ENCODE measurements at regions not wholly inside any gene's neighbourhood (a gene's known extent, or its start where the extent isn't known, plus 50 kb on each side); places are given as distances from the start of the nearest gene placed in this dataset.
"Not testable (repeated sequence)": the region's sequence is repeated elsewhere in the genome, so short reads cannot be mapped to it uniquely, and the experiment has no call there.

DNA sequence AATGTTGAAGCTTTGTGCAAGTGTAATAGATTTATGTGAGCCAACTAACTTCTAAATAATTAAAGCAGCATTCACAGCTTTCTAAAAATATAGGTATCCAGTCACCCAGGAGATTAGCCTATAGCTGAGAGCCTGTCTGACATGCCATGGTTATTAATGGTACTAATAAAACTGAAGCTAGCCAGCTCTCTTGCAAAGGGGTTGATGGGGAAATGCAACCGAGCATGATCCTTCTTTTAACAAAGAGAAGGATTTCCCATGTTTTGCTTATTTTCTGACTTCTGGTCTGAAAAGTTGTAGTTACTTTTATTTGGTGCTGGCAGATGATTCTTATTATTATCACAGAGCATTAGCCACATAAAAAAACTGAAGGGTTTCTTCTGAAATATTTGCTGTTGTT is 488.7 kb upstream of the CYLC2 start:
- DNase-seq (ENCODE audit: low spot score): no peak

DNA sequence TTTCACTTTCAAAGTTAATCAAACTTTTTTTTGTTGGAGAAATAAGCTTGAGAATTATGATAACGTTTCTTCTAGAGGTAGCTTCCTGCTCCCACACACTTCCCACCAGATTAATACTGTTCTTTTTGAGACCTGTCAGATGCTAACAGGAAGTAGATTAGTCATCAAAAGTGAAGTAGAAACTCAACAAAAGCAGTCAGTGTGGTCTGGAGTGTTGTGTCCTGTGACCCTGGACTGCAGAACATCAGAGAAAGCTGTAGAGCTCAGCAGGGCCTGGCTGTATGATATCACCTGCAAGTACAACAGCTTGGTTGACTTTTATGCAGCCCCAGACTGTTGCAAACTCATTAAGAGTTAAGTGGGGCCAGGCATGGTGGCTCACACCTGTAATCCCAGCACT is 495.7 kb upstream of the CYLC2 start:
- DNase-seq (ENCODE audit: low spot score): no peak

- DNase-seq (ENCODE audit: low spot score): no peak
Observed at GRCh38 chr9:102497709-102498108, 497.4 kb upstream of the CYLC2 start.

- not testable (repeated sequence) for DNase-seq (ENCODE audit: low spot score)
Observed at GRCh38 chr9:102486976-102487375, 508.2 kb upstream of the CYLC2 start.

DNA sequence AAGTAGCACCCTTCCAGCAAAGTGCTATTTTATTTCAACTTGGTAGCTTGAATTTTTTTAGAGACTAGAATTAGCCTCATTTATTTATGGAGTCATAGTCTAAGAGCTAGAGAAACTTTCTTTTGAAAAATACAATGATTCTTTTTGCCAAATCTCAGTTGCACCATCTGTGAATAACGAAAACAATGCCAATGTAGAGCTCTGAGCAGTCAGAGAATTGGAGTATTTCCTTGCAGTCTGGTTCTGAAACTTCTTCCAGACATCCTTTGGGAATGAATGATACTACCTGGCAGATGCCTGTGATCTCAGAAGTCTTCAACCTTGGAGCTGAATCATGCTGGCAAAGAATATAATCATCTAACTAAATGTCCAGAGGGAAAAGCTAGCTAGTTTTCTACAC is 511.5 kb upstream of the CYLC2 start:
- DNase-seq (ENCODE audit: low spot score): no peak

- no peak for DNase-seq (ENCODE audit: low spot score)
Observed at GRCh38 chr9:102482776-102483175, 512.4 kb upstream of the CYLC2 start.

DNA sequence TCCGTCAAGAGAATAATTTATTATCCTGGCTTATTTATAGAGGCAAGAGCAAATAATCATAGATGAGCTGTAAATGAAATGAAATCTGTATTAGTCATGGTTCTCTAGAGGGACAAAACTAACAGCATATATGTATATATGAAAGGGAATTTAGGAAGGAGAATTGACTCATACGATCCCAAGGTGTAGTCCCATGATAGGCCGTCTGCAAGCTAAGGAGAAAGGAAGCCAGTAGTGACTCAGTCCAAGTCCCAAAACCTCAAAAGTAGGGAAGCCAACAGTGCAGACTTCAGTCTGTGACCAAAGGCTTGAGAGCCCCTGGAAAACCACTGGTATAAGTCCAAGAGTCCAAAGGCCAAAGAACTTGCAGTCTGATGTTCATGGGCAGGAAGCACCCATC is 515.9 kb upstream of the CYLC2 start:
- DNase-seq (ENCODE audit: low spot score): no peak

- no peak for DNase-seq (ENCODE audit: low spot score)
Observed at GRCh38 chr9:102474357-102474756, 520.8 kb upstream of the CYLC2 start.

GRCh38 chr9:102469430-102469829 is 525.7 kb upstream of the CYLC2 start:
- not testable (repeated sequence) for DNase-seq (ENCODE audit: low spot score)

- no peak for DNase-seq (ENCODE audit: low spot score)
Observed at GRCh38 chr9:102461156-102461819, 533.8 kb upstream of the CYLC2 start.

DNA sequence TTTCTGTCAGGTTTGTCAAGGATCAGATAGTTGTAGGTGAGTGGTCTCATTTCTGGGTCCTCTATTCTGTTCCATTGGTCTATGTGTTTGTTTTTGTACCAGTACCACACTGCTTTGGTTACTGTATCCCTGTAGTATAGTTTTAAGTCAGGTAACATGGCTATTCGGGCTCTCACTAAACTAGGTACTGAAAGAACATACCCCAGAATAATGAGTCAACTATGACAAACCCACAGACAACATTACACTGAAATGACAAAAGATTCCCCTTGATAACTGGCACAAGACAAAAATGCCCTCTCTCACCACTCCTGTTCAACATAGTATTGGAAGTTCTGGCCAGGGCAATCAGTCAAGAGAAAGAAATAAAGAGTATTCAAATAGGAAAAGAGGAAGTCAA is 535.3 kb upstream of the CYLC2 start:
- DNase-seq (ENCODE audit: low spot score): no peak

DNA sequence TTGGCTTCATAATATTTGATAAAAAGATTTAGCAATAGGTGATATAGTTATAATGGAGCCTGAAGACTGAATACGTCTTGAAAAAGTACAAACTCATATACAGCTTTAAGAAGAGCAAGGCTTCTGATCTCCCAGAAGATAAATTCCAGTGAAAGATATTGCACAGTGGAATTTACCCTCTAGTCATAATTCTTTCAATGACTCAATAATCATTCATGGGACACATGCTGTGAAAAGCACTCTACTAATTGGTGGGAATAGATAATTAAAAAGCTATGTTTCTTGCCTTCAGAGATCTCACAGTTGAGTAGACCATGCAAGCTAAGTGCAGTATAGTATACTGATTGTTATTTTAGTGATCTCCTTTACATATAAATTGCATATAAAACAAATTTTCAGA is 538.6 kb upstream of the CYLC2 start:
- no peak for DNase-seq (ENCODE audit: low spot score)

DNA sequence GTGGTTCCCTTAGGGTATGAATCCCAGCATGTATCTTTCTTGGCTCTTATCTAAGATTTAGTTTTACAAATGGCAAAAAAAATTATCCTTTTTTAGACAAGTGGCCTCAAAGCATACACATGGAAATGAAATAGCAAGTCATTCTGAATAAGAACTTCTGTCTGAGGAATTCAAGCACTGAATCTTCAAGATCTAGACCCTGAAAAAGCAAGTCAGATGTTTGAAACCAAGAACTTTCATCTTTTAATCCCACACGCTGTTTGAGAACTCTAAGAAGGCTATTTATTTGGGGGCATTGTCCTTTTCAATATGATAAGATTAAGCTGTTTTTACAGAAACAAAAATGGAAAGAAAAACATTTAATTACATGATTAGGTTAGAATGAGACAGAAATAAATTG is 549.2 kb upstream of the CYLC2 start:
- DNase-seq (ENCODE audit: low spot score): no peak

GRCh38 chr9:102445181-102445747 is 549.9 kb upstream of the CYLC2 start:
- no peak for DNase-seq (ENCODE audit: low spot score)

GRCh38 chr9:102439583-102439982 is 555.5 kb upstream of the CYLC2 start:
- no peak for DNase-seq (ENCODE audit: low spot score)

- DNase-seq (ENCODE audit: low spot score): not testable (repeated sequence)
Observed at GRCh38 chr9:102436599-102436998, 558.5 kb upstream of the CYLC2 start.

DNA sequence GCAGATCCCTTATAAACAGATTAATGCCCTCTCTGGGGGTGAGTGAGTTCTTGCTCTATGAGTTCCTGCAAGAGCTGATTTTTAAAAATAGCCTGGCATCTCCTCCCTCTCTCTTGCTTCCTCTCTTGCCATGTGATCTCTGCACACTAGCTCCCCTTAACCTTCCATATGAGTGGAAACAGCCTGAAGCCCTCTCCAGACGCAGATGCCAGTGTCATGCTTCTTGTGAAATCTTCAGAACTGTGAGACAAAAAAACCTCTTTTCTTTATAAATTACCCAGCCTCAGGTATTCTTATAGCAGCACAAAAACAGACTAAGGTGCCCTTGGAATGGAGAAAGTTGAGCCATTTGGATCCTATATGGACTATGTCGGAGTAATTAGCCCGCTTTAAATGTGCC is 559.7 kb upstream of the CYLC2 start:
- no peak for DNase-seq (ENCODE audit: low spot score)

DNA sequence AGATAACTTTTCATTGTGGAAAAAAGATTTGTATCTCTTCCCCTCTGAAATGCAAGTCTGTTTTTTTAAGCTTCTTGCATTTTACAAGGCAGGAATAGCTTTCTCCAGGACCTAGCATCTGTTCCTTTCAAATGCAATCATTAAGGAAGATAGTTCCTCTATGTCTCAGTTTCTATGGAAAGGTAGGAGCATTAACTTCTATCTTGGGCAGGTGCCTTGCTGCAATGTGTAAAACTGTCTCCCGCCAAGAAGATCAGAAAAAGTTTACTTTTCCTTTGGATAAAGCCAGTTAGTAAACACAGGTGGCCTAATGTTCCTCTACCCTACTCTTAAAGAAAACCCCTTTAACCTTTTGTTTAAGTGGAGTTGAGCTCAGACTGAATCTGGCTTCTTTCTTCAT is 560.6 kb upstream of the CYLC2 start:
- no peak for DNase-seq (ENCODE audit: low spot score)

GRCh38 chr9:102428305-102428704 is 566.8 kb upstream of the CYLC2 start:
- DNase-seq (ENCODE audit: low spot score): no peak

- DNase-seq (ENCODE audit: low spot score): not testable (repeated sequence)
Observed at GRCh38 chr9:102416251-102416650, 578.9 kb upstream of the CYLC2 start.

- DNase-seq (ENCODE audit: low spot score): no peak
Observed at GRCh38 chr9:102405218-102405867, 589.8 kb upstream of the CYLC2 start.

DNA sequence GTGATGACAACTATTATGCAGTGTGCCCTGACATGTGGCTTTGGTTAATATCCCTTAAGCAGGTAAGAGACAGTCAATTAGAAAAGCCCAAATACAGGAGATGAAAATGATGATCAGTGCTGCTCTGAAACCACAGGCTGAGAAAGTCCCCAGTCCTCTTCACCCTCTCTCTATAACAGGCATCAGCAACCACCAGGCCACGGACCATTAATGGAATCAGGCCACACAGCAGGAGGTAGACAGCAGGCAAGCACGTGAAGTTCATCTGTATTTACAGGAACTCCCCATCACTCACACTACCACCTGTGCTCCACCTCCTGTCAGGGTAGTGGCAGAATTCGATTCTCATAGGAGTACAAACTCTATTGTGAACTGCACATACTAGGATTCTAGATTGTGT is 591.6 kb upstream of the CYLC2 start:
- DNase-seq (ENCODE audit: low spot score): no peak

DNA sequence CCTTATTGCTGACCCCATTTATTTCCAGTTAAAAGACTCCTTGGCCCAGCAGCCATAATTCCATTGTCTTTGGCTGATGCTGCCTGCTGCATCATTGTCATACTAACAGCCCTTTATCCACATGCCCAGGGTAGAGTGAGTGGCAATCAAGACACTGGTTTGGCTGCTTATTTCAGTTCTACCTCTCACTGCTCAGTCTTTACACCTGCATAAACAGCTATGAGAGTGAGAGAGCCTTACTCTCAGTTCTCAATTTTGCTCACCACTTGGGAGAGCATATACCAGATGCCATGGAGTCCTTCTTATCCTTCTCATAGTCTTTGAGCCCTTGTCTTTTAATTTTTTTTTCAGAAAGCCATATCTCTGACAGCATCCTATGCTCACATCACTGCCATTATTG is 596.9 kb upstream of the CYLC2 start:
- no peak for DNase-seq (ENCODE audit: low spot score)

GRCh38 chr9:102385620-102386019 is 609.5 kb upstream of the CYLC2 start:
- DNase-seq (ENCODE audit: low spot score): not testable (repeated sequence)

Data from CD4-positive, alpha-beta T cell treated with Interleukin-2 at 100 ng/mL for 4 hours (primary cell).